SW480 (cell line): ENCODE measurements at regions not wholly inside any gene's neighbourhood (a gene's known extent, or its start where the extent isn't known, plus 50 kb on each side); places are given as distances from the start of the nearest gene placed in this dataset.
"Not testable (repeated sequence)": the region's sequence is repeated elsewhere in the genome, so short reads cannot be mapped to it uniquely, and the experiment has no call there.

Experiments
- DNase-seq: peaks from one replicate; pipeline ENCODE4 v3.0.0-alpha.2; 2016; ENCODE audit warnings: low spot score

DNA sequence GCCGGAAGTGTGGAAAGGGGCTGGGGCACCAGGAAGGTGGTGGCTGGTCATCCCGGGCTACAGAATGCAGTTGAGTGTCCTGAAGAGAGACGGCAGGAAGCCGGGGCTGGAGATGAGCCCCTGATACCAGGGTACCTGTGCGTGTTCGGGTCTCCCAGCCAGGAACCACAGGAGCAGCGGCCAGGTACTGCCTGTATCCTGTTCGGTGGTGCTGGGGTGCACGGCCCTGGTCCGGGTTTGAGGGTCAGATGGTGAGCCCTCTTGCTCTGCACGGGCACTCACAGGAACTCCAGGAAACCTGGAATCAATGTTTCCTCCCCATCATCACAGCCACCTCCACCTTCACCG lies 253.1 kb upstream of the B3GAT1 start:
- DNase-seq = no peak

DNA sequence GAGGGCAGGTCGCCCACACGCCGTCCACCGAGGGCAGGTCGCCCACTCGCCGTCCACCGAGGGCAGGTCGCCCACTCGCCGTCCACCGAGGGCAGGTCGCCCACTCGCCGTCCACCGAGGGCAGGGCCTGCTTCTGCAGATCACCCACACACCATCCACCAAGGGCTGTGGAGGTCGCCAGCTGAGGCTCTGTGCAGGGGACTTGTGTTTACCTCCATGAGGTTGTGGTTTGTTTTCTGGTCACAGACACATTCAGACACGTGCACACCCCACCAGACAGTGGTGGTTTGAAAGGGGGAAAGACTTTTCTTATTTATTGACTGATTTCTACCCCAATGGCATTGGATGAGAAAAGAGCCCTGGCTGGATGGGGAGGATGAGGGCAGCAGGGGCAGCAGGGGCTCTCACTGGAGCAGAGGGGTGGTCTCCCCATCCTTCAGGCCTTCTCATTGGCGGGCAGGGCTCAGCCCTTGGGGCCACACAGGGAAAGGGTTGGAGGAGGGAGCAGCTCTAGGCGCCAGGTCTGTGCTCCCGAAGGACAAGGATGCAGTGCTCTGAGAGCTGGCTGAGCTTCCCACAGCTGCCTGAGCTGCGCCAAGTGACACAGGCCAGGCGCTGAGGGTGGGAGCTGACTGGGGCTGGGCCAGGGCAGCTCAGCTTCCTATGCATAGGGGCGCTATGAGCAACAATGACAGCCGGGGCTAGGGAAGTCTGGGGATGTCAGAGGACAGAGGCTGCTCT lies 252.6 kb upstream of the B3GAT1 start:
- no peak for DNase-seq

- DNase-seq = no peak
Observed at GRCh38 chr11:134663506-134664313, 251.7 kb upstream of the B3GAT1 start.

DNA sequence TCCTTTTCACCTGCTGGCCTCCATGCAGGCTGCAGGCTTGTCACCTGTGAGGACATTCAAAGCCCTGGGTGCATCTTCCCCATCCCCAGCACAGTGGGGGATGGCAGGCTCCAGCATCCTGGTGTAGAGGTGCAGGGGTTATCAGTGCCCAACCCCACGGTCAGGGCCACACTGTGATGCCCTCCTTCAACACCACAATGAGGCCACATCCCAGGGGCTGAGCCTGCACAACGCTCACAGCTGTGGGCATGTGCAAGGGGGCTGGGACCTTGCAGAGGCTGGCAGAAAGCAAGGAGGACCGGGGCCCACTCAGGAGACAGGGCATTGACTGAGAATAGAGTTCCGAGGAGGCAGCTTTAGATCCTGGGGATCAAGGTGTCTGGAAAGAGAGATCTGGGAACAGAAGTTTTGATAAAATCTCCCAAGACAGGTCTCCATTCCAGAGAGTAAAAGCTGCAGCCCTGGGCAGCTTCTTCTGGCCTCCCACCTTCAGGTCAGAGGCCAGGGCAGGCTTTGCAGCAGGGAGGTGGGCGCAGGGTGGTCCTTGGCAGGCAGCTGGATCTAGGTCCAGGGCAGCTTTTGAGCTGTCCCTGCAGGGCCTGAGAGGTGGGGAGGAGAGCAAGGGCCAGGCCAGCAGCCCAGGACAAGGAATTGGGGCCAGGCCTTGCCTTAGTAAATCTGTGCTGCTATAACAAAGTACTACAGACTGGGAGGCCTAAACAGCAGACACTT lies 250.8 kb upstream of the B3GAT1 start:
- no peak for DNase-seq

GRCh38 chr11:134661660-134662059 lies 249.6 kb upstream of the B3GAT1 start:
- no peak for DNase-seq

- DNase-seq = no peak
Observed at GRCh38 chr11:134660416-134660815, 248.4 kb upstream of the B3GAT1 start.

- no peak for DNase-seq
Observed at GRCh38 chr11:134659882-134660281, 247.8 kb upstream of the B3GAT1 start.

DNA sequence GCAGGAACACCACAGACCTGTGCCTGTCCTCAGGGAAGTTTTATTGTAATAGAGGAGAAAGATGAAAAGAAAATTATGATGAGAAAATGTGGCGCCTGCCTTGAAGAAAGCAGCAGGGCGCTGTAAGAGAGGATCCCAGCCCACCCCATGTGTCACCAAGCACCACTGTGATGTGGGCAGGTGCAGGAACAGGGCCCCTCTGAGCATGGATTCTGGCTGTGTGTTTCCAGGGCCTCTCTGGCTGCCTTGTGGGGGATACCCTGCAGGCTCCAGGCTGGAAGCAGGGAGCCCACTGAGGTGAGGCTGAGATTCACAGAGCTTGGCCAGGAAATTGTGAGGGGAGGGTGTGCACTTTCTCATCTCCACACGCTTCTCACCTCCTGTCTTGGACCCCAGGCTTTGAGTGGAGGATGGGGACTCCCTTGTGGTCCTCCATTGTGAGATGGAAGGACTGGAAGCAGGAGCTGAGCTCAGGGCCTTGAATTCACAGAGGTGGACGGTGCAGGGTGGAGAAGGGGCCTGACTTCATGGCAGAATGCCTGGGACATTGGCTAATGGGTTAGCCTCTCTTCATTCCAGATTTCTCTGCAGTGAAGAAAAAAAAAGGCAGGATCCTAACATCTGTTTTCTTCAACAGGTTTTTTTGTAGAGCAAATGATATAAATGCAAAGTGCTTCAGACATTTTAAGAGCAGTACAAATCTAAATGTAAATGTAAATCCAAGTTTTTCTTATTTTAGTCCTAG lies 246.6 kb upstream of the B3GAT1 start:
- no peak for DNase-seq

DNA sequence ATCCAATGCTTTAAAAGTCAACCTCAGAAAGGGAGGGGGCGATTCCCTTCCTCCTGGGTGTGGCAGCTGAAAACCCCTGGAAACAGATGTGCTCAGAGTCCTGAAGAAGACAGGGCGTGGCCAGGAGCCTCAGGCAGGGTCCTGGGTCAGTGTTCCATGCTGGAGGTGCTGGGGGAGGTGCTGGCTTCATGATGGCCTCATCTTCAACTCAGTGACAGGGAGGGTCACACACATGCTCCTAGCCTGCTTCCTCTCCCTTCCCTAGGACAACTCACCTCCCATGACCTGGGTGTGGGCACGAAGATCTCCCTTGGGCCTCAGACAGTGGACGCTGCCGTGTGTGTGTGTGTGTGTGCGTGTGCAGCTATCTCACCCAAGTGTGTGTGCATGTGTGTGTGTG lies 245.6 kb upstream of the B3GAT1 start:
- no peak for DNase-seq

GRCh38 chr11:134656861-134657540 lies 245.0 kb upstream of the B3GAT1 start:
- peak; percentile 37 for DNase-seq

- DNase-seq = not testable (repeated sequence)
Observed at GRCh38 chr11:134656086-134656840, 244.2 kb upstream of the B3GAT1 start.

- no peak for DNase-seq
Observed at GRCh38 chr11:134655189-134655989, 243.3 kb upstream of the B3GAT1 start.

DNA sequence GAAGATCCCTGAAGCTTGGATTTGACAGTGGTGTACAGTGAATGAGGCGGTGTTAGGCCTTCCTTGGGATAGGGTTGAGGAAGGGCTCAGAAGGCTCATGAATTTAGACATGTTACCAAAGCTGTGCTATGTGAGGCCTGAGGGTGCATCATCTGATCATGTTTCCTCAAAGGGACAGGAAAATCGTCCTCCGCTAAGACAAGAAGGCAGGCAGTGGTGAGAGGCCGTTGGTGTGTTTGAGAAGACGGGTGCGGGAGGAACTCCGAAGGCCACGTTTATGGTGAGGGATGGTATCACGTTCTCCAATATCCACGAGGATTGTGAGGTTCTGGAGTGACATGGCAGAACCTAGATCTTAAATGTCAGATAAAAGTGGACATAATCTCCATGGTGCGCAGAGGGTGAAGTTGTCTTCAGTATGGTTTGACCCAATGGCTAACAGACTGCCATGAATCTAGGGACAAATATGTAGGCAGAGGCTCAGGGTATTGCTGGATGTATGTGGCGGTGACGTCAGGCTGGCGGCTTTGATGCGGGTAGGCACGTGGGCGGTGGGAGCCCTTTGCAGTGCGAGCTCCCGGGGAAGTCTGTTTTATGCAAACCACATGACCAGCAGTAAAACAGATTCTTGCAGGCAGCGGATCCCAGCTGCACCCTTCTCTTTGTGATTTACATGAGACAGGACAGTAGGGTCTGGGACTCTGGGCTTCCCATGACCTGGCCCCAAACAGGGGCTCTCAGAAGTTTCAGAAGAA lies 242.3 kb upstream of the B3GAT1 start:
- DNase-seq = peak; percentile 93

DNA sequence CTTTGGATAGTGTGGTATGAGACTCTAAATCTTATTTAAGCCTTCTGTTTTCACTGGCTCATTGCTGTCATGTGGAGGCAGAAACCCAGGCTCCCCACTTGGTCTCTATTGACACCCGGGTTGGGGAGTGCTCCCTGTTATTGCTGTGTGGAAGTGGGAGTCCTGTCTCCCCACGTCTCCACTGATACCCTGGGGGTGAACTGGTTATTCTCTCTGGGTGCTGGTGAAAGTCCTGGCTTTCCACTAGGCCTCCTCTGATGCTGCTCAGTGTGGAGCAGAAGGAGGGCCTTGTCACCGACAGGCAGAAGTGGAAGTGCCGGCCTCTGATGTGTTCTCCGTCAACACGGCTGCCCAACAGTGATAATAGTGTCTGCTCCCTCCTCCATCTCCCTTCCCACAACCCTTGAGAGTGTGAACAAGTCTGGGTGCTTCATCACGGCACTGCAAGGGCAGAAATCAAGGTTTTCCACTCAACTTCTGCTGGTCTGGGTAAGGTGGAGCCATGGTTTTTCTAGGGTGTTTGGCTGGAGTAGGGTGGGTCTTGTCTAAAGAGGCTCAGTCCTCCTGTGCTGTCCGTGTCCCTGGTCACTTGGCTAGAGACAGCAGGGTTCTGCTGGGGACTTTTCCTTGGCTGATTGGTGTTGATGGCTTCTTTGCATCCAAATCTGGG lies 240.7 kb upstream of the B3GAT1 start:
- no peak for DNase-seq

- peak; percentile 49 for DNase-seq
Observed at GRCh38 chr11:134647066-134647743, 235.2 kb upstream of the B3GAT1 start.

DNA sequence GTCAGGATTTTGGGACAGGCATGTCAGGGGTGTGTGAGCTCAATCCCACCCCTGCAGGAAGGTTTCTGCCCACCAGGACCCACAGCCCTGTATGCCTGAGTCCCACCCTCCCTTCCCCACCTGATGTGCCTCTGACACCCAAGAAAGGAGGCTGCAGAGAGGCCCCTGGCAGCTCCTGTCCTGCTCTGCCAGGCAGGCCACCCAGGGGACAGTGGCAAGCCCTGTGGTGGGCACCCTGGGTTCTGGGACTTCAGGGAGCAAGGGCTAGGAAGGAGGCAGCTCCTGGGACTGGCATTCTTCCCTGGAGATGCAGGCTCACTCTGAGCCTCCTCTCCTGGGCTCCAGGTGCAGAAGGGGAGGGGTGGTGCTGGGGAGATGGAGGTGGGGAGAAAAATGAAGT lies 234.5 kb upstream of the B3GAT1 start:
- no peak for DNase-seq

DNA sequence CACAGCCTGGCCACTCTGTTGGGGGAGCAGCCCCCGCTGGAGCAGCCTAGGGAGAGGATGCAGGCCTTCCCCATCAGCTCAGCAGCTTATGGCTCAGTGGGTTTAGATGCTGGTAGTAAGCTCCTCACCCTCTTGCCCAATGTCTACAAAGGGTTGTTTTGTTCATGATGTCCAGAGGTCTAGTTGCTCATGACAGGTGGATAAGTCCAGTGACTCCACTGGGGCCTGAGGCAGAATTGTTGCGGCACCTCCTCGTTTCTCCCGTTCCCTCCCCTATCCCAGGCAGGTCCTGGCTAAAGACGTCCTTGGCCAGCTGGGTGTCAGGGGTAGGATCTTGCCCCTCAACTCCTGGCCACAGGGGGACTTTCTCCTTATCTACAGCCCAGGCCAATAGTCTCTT lies 233.5 kb upstream of the B3GAT1 start:
- no peak for DNase-seq
